HG03571 (cell line): ENCODE measurements at regions not wholly inside any gene's neighbourhood (a gene's known extent, or its start where the extent isn't known, plus 50 kb on each side); places are given as distances from the start of the nearest gene placed in this dataset.

ENCODE experiments used
- ATAC-seq: cut with Tn5 transposase; IDR thresholded peaks from one replicate; pipeline ENCODE4 v1.9.1; 2021; ENCODE audit not compliant: unreplicated experiment

DNA sequence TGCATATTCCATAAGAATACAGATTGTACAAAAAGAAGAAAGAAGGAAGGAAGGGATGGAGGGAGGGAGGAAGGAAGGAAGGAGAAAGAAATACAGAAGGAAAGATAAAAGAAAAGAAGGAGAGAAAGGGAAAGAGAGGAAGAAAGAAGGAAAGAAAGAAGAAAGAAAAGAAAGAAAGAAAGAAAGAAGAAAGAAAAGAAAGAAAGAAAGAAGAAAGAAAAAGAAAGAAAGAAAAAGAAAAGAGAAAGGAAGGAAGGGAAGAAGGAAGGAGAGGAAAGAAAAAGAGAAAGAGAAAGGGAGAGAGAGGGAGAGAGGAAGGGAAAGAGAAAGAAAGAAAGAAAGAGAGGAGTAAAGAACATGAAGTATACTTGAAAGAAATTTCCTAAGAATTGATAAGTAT is 577.9 kb upstream of the ALCAM start:
- no peak for ATAC-seq

DNA sequence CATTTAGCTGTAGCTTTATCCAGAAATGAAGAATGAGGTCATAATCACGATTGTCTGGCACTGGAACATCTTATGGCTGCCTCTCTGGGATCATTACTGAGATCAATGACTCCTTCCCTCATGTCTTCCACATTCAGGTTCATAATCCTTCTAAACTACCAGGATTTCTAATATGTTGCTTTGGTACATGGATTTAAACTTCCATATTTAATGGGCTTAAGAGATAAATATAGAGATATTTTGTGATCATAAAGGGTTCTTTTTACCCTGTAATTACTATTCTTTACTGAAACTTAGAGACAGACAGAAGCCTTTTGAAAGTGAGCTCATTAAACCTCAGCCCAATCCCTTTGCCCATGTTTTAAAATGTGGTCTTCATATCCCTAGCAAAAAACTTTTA is 575.4 kb upstream of the ALCAM start:
- no peak for ATAC-seq

DNA sequence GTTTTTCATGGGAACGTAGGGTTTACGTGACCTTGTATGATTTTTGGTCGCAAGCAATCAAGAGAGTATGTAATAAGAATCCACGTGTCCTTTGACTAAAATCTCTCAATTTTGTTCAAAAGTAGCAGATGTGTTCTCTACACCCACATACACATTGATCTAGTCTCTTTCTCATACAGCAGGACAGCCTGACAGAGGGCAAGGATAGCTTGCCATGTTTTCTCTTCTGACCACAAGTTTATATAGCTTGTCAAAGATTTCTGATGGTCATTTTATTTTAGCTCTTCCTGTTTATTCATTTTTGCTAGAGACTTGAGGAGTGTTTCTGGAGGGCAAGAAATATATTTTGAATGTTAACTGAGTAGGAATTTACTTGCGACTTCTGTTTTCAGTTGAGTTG is 570.2 kb upstream of the ALCAM start:
- ATAC-seq, result no peak

DNA sequence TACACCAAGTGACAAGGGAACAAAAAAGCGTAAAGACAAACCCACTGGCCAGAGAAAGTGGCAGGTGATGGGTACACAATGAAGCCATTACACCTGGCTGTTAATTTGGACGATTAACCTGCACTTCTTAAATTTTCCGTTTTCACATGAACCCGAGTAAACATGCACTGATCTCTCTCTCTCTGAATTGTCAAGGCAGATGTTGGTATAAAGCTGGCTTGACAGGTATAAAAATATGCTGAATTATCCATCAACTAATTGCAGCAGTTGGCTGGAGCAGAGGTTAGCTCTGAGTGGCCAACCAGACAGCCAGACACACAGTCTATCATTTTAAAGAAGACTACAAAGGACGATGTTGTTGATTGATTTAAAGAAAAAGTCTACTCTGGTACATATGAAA is 561.7 kb upstream of the ALCAM start:
- no peak for ATAC-seq

DNA sequence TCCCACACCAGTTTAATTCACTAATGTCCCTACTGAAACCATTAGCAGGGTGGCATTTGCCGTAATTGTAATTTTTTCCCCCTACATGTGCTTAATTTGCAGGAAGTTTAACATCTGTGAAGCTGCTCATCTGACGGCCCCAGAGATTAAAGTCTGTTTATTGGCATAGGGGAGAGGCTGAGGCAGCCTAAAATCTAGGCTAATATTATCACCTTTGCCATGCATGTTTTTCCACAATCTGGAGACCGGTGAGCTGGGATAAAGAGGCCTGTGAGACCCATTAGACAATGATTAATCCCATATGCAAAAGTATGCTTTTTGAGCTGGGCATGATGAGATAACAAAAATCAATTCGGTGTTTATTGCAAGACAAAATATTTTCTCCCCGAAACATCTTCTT is 561.2 kb upstream of the ALCAM start:
- no peak for ATAC-seq

DNA sequence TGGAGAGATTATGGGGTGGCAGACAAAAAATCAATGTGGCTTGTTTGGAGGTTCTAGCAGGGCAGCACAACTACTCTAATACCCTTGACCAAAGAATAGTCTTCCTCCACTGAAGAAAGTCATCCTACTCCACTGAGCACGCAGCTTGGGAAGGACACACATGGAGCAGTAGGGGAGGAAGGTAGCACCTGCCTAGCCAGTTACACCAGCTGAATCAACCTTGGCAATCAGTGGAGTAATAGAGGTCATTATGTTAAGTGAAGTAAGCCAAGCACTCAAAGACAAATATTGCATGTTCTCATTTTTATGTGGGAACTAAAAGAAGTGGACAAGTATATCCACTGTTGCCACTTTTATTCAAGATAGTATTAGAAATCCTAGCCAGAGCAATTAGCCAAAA is 555.8 kb upstream of the ALCAM start:
- ATAC-seq, result no peak

DNA sequence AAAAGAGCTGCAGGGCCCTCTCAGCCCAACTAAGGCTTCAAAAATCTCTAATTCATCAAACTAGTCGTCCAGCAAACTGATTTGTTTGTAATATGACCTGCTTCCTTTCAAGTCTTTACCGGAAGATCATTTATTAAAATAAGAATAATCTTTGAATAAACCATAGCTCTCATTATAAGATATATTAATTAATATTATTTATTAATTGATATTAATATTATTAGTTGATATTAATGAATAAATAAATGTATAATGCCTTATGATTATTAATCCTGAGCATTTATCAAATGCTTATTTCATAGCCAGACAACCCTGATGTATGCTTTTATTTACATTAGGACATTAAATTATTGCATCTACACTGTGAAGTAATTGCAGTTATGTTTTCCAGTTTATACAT is 550.7 kb upstream of the ALCAM start:
- no peak for ATAC-seq

DNA sequence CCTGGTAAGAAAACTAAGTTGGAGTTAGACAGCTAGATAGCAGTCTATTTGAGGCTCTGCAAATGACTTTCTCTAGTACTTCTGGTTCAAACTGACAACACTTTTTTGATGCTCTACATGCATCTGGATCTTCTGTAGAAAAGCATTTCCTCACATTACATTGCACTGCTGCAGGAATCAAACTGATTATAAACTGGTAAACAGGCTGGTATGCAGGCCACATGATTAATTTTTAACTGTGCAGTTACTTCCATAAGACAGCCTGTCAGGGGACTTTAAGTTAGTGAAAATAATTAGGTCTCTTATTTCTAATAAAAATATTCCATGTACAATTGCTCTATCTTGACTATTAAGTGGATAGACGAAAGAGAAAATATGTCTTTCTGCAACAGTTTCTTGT is 550.0 kb upstream of the ALCAM start:
- ATAC-seq, result no peak

DNA sequence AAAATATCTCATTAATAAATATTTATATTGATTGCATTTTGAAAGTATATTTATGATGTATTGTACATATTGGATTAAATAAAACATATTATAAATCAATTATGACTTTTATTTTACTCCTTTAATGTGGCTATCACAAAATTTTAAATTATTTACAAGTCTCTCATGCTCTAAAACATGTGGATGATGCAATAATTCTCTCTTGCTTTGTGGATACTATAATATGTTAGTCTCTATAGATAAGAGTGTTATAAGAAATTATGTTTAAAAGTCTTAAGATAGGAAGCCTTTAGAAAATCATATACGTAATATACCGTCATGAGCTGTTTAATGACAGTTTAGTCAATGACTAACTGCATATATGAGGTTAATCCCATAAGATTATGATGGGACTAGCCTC is 547.4 kb upstream of the ALCAM start:
- no peak for ATAC-seq

DNA sequence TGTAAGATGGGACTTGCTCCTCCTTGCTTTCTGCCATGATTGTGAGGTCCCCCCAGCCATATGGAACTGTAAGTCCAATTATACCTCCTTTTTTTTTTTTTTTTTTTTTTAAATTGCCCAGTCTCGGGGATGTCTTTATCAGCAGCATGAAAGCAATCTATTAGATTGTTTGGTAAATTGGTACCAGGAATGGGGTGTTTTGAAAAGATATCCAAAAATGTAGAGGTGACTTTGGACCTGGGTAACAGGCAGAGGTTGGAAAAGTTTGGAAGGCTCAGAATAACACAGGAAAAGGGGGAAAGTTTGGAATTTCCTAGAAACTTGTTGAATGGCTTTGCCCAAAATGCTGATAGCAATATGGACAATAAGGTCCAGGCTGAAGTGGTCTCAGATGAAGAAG is 545.8 kb upstream of the ALCAM start:
- ATAC-seq, result no peak

DNA sequence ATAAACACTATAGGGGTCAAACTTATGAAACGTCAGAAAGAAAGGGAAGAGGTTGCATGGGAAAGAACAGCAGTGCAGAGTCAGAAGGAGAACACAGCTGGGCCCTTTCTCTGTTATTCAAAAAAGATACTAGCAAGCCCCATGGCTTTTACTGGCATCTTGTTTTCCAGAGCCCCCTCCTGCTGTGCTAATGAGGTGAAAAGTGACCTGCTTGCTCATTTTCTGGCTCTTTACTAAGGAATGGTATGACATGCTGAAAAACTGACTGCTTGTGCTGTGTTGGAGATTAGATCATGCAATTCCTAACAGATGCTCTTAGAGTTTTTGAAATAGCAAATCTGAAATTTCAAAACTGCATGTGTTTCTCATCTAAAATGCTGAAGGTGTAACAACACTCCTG is 541.6 kb upstream of the ALCAM start:
- ATAC-seq, result no peak

DNA sequence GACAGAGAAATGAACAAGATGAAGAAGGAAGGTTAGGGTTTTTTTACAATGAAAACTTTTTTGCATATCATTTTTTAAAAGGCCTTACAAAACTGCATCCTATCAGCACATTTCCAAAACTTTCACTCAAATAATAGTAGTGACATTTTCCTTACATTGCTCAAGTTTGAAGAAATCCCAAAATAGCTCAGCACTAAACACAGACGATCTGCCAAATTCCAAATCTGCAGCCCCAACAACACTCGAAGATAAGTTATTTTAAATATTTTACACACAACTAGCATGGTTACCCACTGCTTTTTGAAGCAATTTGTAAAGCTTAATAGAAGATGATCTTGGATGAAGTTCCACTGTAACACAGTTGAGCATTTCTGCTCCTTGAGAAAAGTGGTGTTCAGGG is 535.6 kb upstream of the ALCAM start:
- ATAC-seq, result no peak

DNA sequence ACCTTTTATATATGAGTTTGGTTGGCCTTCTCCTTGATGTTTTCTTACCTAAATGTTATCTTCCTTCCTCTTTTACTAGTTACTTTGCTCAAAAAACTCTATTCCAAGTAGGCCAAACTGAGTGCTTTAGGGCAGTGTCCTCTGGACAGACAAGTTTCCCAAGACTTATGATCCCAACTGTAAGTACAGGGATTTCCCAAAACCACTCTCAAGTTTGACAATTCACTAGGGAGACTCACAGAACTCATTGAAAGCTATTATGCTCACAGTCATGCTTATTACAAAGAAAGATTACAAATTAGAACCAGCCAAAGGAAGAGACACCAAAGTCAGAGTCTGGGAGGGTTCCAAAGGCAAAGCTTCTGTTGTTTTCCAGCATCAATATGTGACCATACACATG is 534.2 kb upstream of the ALCAM start:
- ATAC-seq, result no peak

DNA sequence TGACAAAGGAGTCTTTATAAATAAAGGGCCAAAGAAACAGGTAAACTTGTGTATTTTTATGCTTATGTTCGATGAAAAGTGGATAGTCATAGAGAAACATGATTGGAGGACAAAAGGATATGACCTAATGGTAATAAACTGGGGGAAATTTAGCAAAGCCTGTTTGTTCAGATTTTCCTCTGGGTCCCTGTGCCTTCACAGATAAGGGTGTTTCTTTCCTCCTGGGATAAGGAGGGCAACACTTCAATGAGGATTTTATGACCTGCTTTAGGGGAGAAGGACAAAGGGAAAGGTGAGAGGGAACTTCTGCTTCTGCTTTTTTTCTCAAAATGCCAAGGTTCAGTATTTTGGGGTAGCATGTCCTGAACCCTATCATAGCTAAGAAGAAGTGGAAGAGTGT is 531.3 kb upstream of the ALCAM start:
- ATAC-seq, result no peak

DNA sequence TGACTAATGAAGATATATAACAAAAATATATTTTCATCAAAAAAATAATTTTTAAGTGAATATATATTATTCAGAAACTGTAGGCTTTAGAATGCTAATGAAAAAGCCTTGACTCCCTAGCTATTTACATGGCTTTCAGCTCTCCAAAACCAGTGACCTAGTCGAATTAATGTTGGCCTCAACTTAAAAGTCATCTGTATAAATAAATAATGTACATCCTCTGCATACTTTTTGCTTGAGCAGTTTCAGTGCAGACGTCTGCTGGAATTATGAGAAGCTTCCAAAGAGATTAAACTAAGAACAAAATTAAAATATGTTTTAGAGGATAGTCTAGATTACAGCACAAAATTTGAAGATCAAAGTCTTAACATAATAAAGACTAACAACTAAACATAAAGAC is 520.4 kb upstream of the ALCAM start:
- ATAC-seq, result no peak

DNA sequence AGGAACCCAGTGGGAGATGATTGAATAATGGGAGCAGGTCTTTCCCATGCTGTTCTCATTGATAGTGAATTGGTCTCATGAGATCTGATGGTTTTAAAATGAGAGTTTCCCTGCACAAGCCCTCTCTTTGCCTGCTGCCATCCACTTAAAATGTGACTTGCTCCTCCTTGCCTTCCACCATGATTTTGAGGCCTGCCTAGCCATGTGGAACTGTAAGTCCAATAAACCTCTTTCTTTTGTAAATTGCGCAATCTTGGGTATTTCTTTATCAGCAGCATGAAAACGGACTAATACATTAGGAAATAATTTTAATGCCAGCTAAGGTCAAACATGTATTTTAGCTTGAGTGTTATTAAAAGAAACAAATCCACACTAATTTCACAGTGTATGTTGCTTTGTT is 517.6 kb upstream of the ALCAM start:
- no peak for ATAC-seq

DNA sequence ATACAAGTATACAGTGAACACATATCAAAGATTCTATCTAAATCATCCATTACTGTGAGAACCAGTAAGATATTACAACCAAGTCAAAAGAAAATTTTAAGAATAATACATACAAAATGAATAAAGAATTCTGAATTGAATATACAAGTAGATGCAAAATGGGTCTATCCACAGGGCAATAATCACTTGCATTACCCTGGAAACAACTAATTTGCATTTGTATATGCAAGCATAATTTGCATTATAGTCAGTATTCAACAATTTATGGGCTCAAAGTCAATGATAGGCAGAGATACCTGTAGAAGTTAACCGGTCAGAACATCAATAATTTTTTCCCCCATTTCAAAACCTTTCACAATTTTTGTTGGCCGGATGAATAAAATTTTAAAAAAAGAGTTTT is 512.2 kb upstream of the ALCAM start:
- no peak for ATAC-seq

DNA sequence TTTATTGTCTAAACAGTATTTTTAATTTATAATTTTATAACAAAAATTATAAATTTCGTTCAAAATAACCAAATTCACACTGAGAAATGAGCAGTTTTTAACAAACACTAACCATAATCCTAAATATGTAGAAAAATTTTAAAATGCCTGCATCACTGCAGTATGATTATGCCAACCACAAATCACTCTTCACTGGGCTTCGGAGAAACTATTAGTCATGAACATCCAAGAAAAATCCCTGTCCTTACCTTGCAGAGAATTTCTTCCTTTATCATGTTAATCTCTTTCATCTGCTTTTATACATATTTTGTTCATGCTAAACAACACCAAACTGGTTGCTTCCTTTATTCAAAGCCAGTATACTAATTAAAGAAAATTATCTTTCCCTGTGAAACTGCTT is 511.0 kb upstream of the ALCAM start:
- no peak for ATAC-seq

DNA sequence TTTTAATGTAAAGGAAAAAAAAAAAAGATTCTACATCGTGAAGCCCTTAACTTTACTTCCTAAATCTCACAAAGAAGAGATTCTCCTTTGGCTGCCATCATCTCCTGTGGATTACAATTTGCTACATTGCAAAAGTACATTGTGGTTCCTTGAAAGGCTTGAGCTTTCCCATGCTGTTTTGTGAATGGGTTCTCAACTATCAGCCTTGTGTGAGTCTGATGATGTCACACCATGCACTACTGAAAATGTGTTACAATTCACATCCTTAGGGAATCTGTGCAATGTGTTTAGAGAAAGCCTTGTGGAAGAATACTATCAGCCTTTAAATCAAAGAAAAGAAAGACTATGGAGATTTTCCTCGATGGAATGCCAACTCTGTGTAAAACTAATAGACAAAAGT is 510.0 kb upstream of the ALCAM start:
- no peak for ATAC-seq

DNA sequence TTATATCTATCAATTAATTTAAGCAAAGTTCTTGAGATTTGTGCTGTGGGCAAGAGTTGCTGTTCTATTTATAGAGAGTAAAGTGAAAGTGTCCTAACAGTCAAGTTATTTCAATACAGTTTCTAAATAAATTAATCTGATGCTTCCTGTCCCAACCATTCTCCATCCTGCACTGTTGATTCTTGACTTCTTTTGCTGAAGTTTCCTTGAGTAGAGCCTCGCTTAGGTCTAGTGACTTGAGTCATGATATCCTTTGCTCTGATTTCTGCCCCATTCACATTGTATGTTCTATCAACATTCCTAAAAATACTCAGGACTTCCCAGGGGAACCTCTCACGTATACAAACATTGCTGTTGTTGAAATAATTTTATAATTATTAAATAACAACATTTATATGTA is 498.4 kb upstream of the ALCAM start:
- ATAC-seq, result no peak

DNA sequence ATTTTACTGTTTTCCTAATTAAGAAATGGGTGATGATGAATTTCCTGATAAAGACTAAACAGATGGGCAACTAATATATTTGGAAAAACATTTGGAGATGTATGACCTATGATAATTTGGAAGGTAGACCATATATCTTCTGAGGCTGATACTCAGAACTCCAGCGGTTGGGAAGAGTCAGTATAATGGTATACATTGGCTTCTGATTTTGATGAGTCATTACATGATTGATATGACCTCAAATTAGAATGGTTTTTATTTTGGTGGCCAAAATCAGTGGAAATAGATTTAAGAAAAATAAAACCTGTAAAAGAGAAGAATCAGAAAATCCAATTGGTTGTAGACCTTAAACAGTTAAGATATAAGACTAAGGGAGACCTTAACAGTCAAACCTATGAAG is 496.4 kb upstream of the ALCAM start:
- ATAC-seq, result no peak

DNA sequence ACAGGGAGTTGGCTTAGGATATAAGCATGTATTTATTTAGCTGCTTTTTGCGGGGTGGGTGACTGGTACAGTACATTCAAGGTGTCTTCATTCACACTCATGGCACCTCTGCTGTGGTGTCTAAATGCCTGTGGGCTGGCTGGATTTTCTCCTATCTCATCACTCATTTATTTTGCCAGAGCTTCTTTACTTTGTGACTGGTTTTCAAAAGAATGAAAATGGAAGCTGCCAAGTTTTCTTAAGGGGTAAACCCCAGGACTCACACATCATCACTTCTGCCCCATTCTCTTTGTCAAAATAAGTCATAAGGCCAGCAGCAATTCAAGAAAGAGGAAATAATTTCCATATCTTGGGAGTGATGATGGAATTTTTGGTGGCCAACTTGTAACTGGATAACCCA is 493.4 kb upstream of the ALCAM start:
- no peak for ATAC-seq

DNA sequence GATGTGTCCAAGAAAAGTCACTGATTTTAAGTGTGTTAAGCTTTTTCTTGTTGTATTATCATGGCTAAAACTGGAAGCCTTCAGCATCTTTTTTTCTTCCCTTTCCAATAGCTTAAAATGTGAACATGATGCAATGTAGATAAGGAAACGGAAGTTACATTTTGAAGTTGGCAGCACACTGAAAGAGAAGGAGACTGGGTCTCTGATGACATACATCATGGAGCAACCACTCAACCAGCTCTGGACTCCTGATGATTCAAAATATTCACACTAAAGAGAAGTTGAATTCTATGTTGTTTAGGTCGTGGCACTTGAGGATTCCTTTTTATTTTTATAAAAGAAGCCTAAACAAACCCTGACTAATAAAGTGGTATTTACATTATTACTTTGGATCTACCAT is 488.3 kb upstream of the ALCAM start:
- ATAC-seq, result no peak

DNA sequence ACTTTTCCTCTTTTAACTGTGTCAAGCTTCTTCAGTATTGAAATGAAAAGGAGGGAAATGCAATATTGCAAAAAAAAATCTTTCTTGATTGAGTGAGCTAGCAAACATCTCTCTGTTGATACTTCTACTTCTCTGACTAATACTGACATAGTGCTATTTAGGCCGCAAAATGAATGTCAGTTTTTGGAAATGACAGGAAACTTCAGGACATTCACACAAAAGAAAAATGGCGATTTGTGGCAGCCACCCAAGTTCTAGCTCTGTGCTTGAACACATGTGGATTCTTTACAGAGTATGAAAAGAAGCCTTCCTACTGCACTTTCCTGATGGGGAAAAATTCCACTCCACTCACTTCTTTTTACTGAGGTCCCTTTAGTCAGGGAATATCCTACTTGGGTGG is 486.8 kb upstream of the ALCAM start:
- ATAC-seq, result no peak
